ENCODE measurements at regions not wholly inside any gene's neighbourhood (a gene's known extent, or its start where the extent isn't known, plus 50 kb on each side); places are given as distances from the start of the nearest gene placed in this dataset.

DNA sequence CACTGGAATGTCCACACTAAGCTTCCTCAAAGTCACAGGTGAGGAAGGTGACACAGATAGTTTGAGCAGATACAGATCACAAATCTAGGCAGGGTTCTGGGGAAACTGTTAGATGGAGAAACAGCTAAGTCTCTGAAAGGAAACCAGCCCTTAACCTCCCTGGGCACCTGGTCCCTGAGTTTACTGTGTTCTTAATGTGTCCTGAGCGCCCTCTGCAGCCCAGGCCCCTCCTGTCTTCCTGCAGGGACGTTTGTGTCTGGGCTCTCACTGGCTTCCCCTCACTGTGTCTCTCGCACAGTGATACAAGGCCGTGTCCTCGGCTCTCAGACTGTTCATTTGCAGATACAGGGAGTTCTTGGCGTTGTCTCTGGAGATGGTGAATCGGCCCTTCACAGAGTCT is 684.3 kb downstream of the TMEM121 start:
- TF ChIP-seq, protein P1, sequence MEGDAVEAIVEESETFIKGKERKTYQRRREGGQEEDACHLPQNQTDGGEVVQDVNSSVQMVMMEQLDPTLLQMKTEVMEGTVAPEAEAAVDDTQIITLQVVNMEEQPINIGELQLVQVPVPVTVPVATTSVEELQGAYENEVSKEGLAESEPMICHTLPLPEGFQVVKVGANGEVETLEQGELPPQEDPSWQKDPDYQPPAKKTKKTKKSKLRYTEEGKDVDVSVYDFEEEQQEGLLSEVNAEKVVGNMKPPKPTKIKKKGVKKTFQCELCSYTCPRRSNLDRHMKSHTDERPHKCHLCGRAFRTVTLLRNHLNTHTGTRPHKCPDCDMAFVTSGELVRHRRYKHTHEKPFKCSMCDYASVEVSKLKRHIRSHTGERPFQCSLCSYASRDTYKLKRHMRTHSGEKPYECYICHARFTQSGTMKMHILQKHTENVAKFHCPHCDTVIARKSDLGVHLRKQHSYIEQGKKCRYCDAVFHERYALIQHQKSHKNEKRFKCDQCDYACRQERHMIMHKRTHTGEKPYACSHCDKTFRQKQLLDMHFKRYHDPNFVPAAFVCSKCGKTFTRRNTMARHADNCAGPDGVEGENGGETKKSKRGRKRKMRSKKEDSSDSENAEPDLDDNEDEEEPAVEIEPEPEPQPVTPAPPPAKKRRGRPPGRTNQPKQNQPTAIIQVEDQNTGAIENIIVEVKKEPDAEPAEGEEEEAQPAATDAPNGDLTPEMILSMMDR (IDR thresholded peaks at IDR 0.05; ENCODE audit: control extremely low read depth in 1 of 3, insufficient read depth in 1 of 3, low read depth in 1 of 3, low read length in 3 of 3): no peak
- TF ChIP-seq CTBP2 (IDR thresholded peaks at IDR 0.05; ENCODE audit: borderline replicate concordance, insufficient read depth, insufficient read length, low read length) (no peak), EGR1 (IDR thresholded peaks at IDR 0.05; ENCODE audit: borderline replicate concordance, low read depth, low read length) (no peak), POLR2AphosphoS5 (IDR thresholded peaks at IDR 0.05; ENCODE audit: low read depth, low read length) (no peak), CHD2 (IDR thresholded peaks at IDR 0.05; ENCODE audit: low read length) (no peak)

Measured in H1 (cell line).